ENCODE measurements at regions not wholly inside any gene's neighbourhood (a gene's known extent, or its start where the extent isn't known, plus 50 kb on each side); places are given as distances from the start of the nearest gene placed in this dataset.

DNA sequence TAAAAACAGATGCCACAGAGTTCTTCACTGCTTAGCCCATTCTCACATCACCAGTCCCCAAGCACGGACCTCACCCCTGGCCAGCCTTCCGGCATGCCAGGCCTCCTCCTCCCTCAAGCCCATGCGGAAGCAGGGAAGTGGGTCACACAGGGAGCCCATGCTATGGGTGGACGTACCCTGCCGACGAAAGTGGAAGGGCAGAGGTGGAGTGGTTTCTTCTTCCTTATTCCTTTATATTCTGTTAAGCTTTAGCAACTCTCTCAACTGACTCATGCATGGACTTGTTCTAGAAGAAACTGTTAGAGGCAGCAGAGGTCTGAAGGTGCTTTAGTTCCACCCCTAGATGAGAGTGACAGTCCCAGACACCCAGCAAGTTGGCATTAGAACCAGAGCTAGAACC, 118.6 kb downstream of the LY86 start:
- no peak for DNase-seq (ENCODE audit: unreplicated experiment)
- no peak for TF ChIP-seq CTCF (IDR thresholded peaks at IDR 0.05; ENCODE audit: unreplicated experiment)
- CTCF ChIA-PET: no interaction called here

DNA sequence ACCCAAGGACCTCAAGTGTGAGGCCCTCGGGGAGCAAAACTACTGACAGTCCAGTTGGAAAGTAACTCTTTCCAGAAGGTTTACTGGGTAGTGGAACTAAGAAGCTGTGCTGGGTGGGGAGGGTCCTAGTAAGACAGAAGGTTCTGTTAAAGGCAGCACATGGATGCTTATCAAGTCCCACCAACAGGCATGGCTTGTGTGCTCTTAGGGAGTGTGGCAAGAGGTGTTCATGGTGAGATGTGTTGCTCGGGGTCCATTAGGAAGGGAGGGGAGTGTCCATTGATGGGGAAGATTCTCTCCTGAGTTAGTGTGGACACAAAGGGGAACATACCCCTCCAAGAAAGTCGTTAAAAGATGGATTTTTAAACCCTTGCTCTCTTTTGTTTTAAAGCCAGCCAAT, 120.6 kb downstream of the LY86 start:
- no peak for DNase-seq (ENCODE audit: unreplicated experiment)
- Mint-ChIP-seq H3K4me3 (ENCODE audit: unreplicated experiment) (no peak overlapping the region), H3K36me3 (ENCODE audit: insufficient read depth, unreplicated experiment) (no peaks in the 10 kb centered on the region), H3K27me3 (ENCODE audit: insufficient read depth, unreplicated experiment) (no peaks in the 10 kb centered on the region), H3K9me3 (ENCODE audit: unreplicated experiment) (no peaks in the 10 kb centered on the region), H3K4me1 (ENCODE audit: insufficient read depth, unreplicated experiment) (peaks cover 16% of the 10 kb centered on the region), H3K27ac (ENCODE audit: low read depth, unreplicated experiment) (no peak overlapping the region)
- intact Hi-C loops (cut with micrococcal nuclease): no loop called here
- POLR2A ChIA-PET: interaction anchor here (0.8 to 1.1 kb wide), 2 partner anchors 9 to 16 kb away, joined by 3 to 5 read pairs; no protein-coding TSS in a partner anchor
- TF ChIP-seq CTCF (IDR thresholded peaks at IDR 0.05; ENCODE audit: unreplicated experiment): no peak
- CTCF ChIA-PET: interaction anchor here (0.7 kb wide), 1 partner anchor 10 kb away, joined by 3 read pairs; no protein-coding TSS in a partner anchor
- BruUV-seq (replicated peaks): no TSS peak

More for the DNA sequence above, 118.6 kb downstream of the LY86 start:
- Mint-ChIP-seq H3K4me1 (ENCODE audit: insufficient read depth, unreplicated experiment) (peaks cover 6% of the 10 kb centered on the region), H3K36me3 (ENCODE audit: insufficient read depth, unreplicated experiment) (no peaks in the 10 kb centered on the region), H3K27me3 (ENCODE audit: insufficient read depth, unreplicated experiment) (no peaks in the 10 kb centered on the region), H3K27ac (ENCODE audit: low read depth, unreplicated experiment) (no peak overlapping the region), H3K4me3 (ENCODE audit: unreplicated experiment) (no peak overlapping the region), H3K9me3 (ENCODE audit: unreplicated experiment) (no peaks in the 10 kb centered on the region)
- intact Hi-C loops (cut with micrococcal nuclease): no loop called here
- BruUV-seq (replicated peaks): no TSS peak
- POLR2A ChIA-PET: interaction anchor here (0.6 to 2.0 kb wide), 7 partner anchors 11 to 351 kb away, joined by 3 to 8 read pairs (median 6); no protein-coding TSS in a partner anchor

DNA sequence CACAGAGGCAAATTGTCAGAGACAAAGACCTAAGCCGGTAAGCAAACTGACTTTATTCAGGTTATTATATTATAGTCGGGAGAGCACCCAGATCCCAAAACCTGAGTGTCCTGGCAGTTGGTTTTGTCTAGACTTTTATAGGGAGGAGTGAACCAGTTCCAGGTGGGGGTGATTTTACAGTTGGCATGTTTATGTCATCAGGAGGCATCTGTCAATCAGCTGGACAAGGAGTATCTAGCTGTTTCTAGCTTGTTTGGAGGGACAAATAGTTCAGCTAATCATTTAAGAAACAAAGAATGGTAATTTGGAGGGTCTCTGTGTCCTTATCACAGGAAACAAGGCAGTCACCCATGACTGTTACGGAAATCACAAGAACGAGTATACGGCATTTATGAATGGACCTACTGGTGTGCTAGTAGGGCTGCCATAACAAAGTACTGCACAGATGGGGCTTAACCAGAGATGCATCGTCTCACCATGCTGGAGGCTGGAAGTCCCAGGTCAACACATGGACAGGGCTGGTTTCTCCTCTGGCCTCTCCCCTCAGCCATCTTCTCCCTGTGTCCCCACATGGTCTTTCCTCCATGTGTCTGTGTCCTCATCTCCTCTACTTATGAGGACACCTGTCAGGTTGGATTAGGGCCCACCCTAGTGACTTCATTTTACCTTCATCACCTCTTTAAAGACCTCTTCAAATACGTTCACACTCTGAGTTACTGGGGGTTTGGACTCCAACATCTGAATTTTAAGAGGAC, 122.7 kb downstream of the LY86 start:
- POLR2A ChIA-PET: interaction anchor here (0.9 to 3.5 kb wide), 4 partner anchors 11 to 34 kb away, joined by 3 to 29 read pairs (median 6); no protein-coding TSS in a partner anchor
- Mint-ChIP-seq H3K27ac (ENCODE audit: low read depth, unreplicated experiment) (peak overlapping the region; percentile 73), H3K36me3 (ENCODE audit: insufficient read depth, unreplicated experiment) (no peaks in the 10 kb centered on the region), H3K9me3 (ENCODE audit: unreplicated experiment) (no peaks in the 10 kb centered on the region), H3K27me3 (ENCODE audit: insufficient read depth, unreplicated experiment) (no peaks in the 10 kb centered on the region), H3K4me1 (ENCODE audit: insufficient read depth, unreplicated experiment) (peaks cover 16% of the 10 kb centered on the region), H3K4me3 (ENCODE audit: unreplicated experiment) (no peak overlapping the region)
- intact Hi-C loops (cut with micrococcal nuclease): no loop called here
- CTCF ChIA-PET: interaction anchor here (0.7 to 1.7 kb wide), 3 partner anchors 10 to 533 kb away, joined by 3 to 6 read pairs (median 4); no protein-coding TSS in a partner anchor
- TF ChIP-seq CTCF (IDR thresholded peaks at IDR 0.05; ENCODE audit: unreplicated experiment): no peak
- BruUV-seq (replicated peaks): no TSS peak
- DNase-seq (ENCODE audit: unreplicated experiment): no peak

DNA sequence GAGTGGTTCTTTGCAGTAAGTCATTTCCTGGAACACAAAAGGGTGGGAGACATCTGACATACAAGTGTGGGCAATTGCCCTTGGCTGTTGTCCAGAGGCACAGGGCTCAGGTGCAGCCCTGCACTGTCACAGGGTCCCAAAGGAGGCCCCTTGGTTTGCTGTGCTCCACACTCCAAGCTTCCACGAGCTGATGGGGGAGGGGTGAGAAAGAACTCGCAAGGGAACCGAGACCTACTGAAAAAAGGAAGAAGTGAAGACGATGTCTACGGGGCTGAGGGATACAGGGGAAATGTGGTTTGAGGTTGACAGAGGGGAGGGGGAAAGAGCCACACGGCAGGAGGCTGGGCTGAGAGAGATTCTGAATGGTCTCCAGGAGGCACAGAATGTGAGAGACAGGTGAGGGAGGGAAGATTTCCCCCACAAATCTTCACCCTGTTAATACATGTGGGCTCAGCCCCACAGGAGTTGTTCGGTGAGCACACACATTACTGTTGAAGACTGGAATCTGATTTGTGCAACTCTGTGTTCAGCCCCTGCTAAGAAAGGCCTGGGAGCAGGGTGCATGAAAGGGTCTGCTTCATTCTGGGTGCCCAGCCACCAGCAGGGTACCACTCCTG, 123.4 kb downstream of the LY86 start:
- Mint-ChIP-seq H3K36me3 (ENCODE audit: insufficient read depth, unreplicated experiment) (no peaks in the 10 kb centered on the region), H3K4me1 (ENCODE audit: insufficient read depth, unreplicated experiment) (peaks cover 16% of the 10 kb centered on the region), H3K9me3 (ENCODE audit: unreplicated experiment) (no peaks in the 10 kb centered on the region), H3K27ac (ENCODE audit: low read depth, unreplicated experiment) (peak overlapping the region; percentile 73), H3K4me3 (ENCODE audit: unreplicated experiment) (peak overlapping the region; percentile 36), H3K27me3 (ENCODE audit: insufficient read depth, unreplicated experiment) (no peaks in the 10 kb centered on the region)
- BruUV-seq (replicated peaks): no TSS peak
- no peak for DNase-seq (ENCODE audit: unreplicated experiment)
- ChIA-PET POLR2A (interaction anchor here (0.8 to 3.5 kb wide), 11 partner anchors 8 to 892 kb away, joined by 3 to 29 read pairs (median 6); no protein-coding TSS in a partner anchor), CTCF (interaction anchor here (0.6 to 1.9 kb wide), 13 partner anchors 9 to 563 kb away, joined by 3 to 15 read pairs (median 5); no protein-coding TSS in a partner anchor)
- no peak for TF ChIP-seq CTCF (IDR thresholded peaks at IDR 0.05; ENCODE audit: unreplicated experiment)
- intact Hi-C loops (cut with micrococcal nuclease): loop anchor here (1.0 to 2.0 kb wide), 2 partner anchors 17 to 35 kb away; no protein-coding TSS in a partner anchor

All from MCF 10A (cell line).